Upper lobe of left lung (tissue), 6 donors: ENCODE measurements at regions not wholly inside any gene's neighbourhood (a gene's known extent, or its start where the extent isn't known, plus 50 kb on each side); places are given as distances from the start of the nearest gene placed in this dataset.

Experiments
- ATAC-seq, 2 donors: fragments of 200-7000 bp; cut with Tn5 transposase; one replicate each; pipeline ENCODE4 v1.9.1; 2022; ENCODE audit warnings: mild to moderate bottlenecking in 2 of 2, moderate library complexity in 2 of 2; ENCODE audit not compliant: low FRiP score in 2 of 2
- DNase-seq, 2 donors: peaks; one replicate each; pipeline ENCODE4 v3.0.0-alpha.2; 2019 to 2020
- H3K27ac ChIP-seq, 4 donors: fragments of 200-600 bp; sonication (generic); one replicate each; pipeline ENCODE4 v1.5.1; 2016 to 2019
- H3K27me3 ChIP-seq, 4 donors: fragments of 200-600 bp; sonication (generic); one replicate each; pipeline ENCODE4 v1.5.1; 2017 to 2019
- H3K36me3 ChIP-seq, 4 donors: fragments of 200-600 bp; sonication (generic); one replicate each; pipeline ENCODE4 v1.5.1; 2016 to 2019
- H3K4me1 ChIP-seq, 4 donors: fragments of 200-600 bp; sonication (generic); one replicate each; pipeline ENCODE4 v1.5.1; 2018 to 2019
- H3K4me3 ChIP-seq, 4 donors: fragments of 200-600 bp; sonication (generic); one replicate each; pipeline ENCODE4 v1.5.1; 2017 to 2019; ENCODE audit warnings: mild to moderate bottlenecking in 2 of 4, moderate library complexity in 1 of 4
- H3K9me3 ChIP-seq, 4 donors: fragments of 200-600 bp; sonication (generic); one replicate each; pipeline ENCODE4 v1.5.1; 2018 to 2019
- CTCF ChIP-seq, 6 experiments: fragments of 450-650 bp in 4 of 6; fragments of 200-600 bp in 2 of 6; sonication (generic) in 2 of 6; IDR thresholded peaks; one replicate each; pipeline ENCODE4 v1.5.1; 2016 to 2019; ENCODE audit warnings: antibody characterized with exemption in 6 of 6
- EP300 ChIP-seq, 4 donors: sonication (generic); formaldehyde crosslinking; IDR thresholded peaks; one replicate each; pipeline ENCODE4 v1.5.1; 2017; ENCODE audit warnings: antibody characterized with exemption in 4 of 4, control low read depth in 2 of 4
- POLR2A ChIP-seq, 4 donors: fragments of 450-650 bp; IDR thresholded peaks; one replicate each; pipeline ENCODE4 v1.5.1; 2016 to 2017; ENCODE audit warnings: antibody characterized with exemption in 4 of 4, mild to moderate bottlenecking in 2 of 4
- POLR2AphosphoS5 ChIP-seq, 2 donors: sonication (generic); formaldehyde crosslinking; IDR thresholded peaks; one replicate each; pipeline ENCODE4 v1.5.1; 2017; ENCODE audit warnings: antibody characterized with exemption in 2 of 2
- WGBS, 2 donors: methylation state at CpG; one replicate each; pipeline ENCODE4 v1.1.5; 2017 to 2018; 5-methylcytosine and 5-hydroxymethylcytosine counted together
- donor health status: DM: no; HTN: no; CAD: no; lungs with moderate emphysema.
- donor health status: DM: no; HTN: yes; CAD: no; lungs with severe emphysema.

GRCh38 chr20:60338556-60338955 lies 380.3 kb downstream of the CDH26 start:
- Histone ChIP-seq H3K36me3 (no peaks in the 10 kb centered on the region), H3K4me1 (no peaks in the 10 kb centered on the region), H3K9me3 (no peaks in the 10 kb centered on the region), H3K27me3 (no peaks in the 10 kb centered on the region), H3K27ac (no peak overlapping the region), H3K4me3 (no peak overlapping the region)
- no peak for TF ChIP-seq POLR2AphosphoS5 (IDR thresholded peaks at IDR 0.05)
- TF ChIP-seq CTCF (IDR thresholded peaks at IDR 0.05): no peak
- no peak for TF ChIP-seq EP300 (IDR thresholded peaks at IDR 0.05)
- TF ChIP-seq POLR2A (IDR thresholded peaks at IDR 0.05): no peak
- ATAC-seq: no peak
- DNase-seq: no peak
- WGBS, 2 donors: 76% methylated on average over 8 of the region's 8 CpGs

GRCh38 chr20:60339738-60340137 lies 381.5 kb downstream of the CDH26 start:
- ATAC-seq: no peak
- H3K9me3 ChIP-seq: no peaks in the 10 kb centered on the region
- no peaks in the 10 kb centered on the region for H3K4me1 ChIP-seq
- no peak overlapping the region for H3K4me3 ChIP-seq
- no peak for TF ChIP-seq EP300 (IDR thresholded peaks at IDR 0.05)
- TF ChIP-seq CTCF (IDR thresholded peaks at IDR 0.05): no peak
- no peak for TF ChIP-seq POLR2A (IDR thresholded peaks at IDR 0.05)
- no peak for TF ChIP-seq POLR2AphosphoS5 (IDR thresholded peaks at IDR 0.05)
- WGBS, 2 donors: 81 to 83% methylated on average over 6 of the region's 6 CpGs
- no peaks in the 10 kb centered on the region for H3K36me3 ChIP-seq
- no peak for DNase-seq
- no peak overlapping the region for H3K27ac ChIP-seq
- no peaks in the 10 kb centered on the region for H3K27me3 ChIP-seq

GRCh38 chr20:60340232-60340631 lies 382.0 kb downstream of the CDH26 start:
- DNase-seq (no peak), ATAC-seq (no peak)
- Histone ChIP-seq H3K36me3 (no peaks in the 10 kb centered on the region), H3K9me3 (no peaks in the 10 kb centered on the region), H3K4me1 (no peaks in the 10 kb centered on the region), H3K27ac (no peak overlapping the region), H3K4me3 (no peak overlapping the region), H3K27me3 (no peaks in the 10 kb centered on the region)
- no peak for TF ChIP-seq CTCF (IDR thresholded peaks at IDR 0.05)
- no peak for TF ChIP-seq EP300 (IDR thresholded peaks at IDR 0.05)
- TF ChIP-seq POLR2AphosphoS5 (IDR thresholded peaks at IDR 0.05): no peak
- TF ChIP-seq POLR2A (IDR thresholded peaks at IDR 0.05): no peak
- WGBS, 2 donors: 87% methylated on average over 4 of the region's 4 CpGs; no CpG with 5 or more reads in 1 of the 2 donors

GRCh38 chr20:60341062-60341461 lies 382.8 kb downstream of the CDH26 start:
- WGBS, 2 donors: 92 to 94% methylated on average over 7 of the region's 7 CpGs
- H3K27ac ChIP-seq: no peak overlapping the region

More at GRCh38 chr20:60341062-60341461, 382.8 kb downstream of the CDH26 start:
- H3K9me3 ChIP-seq: no peaks in the 10 kb centered on the region
- no peaks in the 10 kb centered on the region for H3K27me3 ChIP-seq
- DNase-seq: no peak
- H3K4me1 ChIP-seq: no peaks in the 10 kb centered on the region
- no peaks in the 10 kb centered on the region for H3K36me3 ChIP-seq
- no peak overlapping the region for H3K4me3 ChIP-seq
- no peak for ATAC-seq
- TF ChIP-seq POLR2AphosphoS5 (IDR thresholded peaks at IDR 0.05): no peak
- no peak for TF ChIP-seq POLR2A (IDR thresholded peaks at IDR 0.05)
- no peak for TF ChIP-seq CTCF (IDR thresholded peaks at IDR 0.05)
- TF ChIP-seq EP300 (IDR thresholded peaks at IDR 0.05): no peak
